Inflammatory macrophage (primary cell): ENCODE measurements at regions not wholly inside any gene's neighbourhood (a gene's known extent, or its start where the extent isn't known, plus 50 kb on each side); places are given as distances from the start of the nearest gene placed in this dataset.
"Not testable (repeated sequence)": the region's sequence is repeated elsewhere in the genome, so short reads cannot be mapped to it uniquely, and the experiment has no call there.

Experiments used
- DNase-seq, 2 donors: peaks; one replicate each; pipeline ENCODE4 v3.0.0-alpha.2; 2020 to 2022

DNA sequence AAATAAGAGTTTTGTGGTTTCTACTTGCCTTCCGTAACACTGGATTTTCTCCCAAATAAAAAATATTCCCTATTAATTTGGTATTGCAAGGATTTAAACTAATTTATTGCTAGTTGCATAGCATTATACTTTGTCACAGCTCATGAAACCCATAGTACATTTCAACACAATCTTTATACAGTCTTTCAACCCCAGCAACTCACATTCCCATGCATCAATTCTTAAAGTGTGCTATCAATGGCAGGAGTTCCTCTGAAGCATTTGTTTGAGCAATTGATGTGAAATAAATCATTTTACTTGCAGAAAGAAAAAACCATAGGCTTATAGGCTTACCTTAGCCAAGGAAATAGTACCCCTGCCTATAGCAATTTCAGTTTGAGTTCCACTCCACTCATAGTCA lies 251.9 kb downstream of the PAPSS1 start:
- no peak for DNase-seq

DNA sequence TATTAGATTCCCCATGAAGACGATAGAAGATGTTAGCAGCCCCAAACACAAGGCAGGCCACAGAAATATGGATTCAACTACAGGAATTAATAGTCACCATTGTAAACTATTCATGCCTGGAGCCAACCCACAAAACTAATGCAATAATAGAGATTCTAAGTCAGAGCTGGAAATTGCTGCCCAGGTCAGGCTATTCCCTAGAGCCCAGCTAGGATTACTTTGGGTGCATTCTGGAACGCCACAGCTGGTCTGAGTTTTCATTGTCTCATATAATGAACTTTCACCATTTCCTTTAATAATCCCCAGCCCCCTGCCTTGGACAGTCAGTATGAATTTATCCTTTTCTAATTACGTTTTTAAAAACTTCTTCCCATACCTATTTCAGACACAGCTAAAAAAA lies 252.6 kb downstream of the PAPSS1 start:
- DNase-seq, result no peak

DNA sequence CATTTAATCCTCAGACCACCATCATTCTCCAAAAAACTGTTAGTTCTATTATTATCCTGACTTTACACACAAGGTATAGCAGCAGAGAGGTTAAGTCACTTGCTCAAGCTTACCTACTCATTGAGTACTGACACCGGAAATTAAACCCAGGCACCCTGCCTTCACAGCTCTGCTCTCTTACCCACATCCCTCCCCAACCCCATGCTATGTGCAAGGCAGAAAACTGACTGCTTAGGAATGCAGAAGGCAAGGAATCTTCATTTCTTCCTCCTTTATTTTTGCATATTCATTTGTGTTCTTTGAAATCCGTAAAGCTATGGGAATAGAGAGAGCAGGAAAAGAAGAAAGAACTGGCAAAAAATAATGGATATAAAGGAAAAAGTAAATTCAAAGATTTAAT lies 261.8 kb downstream of the PAPSS1 start:
- DNase-seq, result no peak

DNA sequence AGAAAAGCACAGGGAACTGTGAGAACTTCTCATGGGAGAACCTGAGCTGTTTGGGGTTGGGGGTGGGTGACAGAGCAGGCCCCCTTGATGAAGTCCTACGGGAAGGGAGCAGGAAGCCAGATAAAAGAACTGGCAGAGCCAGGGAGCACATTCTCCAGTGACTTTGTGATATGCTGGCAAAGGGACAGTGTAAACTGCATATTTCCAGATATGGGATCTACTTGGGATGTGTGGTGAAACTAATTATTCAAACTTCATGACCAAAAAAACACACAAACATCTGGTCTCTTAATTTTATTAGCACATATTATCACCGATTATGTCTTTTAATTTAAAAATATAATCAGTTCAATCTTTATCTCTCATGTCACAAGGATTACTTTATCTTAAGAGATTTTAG lies 266.0 kb downstream of the PAPSS1 start:
- DNase-seq, result no peak

DNA sequence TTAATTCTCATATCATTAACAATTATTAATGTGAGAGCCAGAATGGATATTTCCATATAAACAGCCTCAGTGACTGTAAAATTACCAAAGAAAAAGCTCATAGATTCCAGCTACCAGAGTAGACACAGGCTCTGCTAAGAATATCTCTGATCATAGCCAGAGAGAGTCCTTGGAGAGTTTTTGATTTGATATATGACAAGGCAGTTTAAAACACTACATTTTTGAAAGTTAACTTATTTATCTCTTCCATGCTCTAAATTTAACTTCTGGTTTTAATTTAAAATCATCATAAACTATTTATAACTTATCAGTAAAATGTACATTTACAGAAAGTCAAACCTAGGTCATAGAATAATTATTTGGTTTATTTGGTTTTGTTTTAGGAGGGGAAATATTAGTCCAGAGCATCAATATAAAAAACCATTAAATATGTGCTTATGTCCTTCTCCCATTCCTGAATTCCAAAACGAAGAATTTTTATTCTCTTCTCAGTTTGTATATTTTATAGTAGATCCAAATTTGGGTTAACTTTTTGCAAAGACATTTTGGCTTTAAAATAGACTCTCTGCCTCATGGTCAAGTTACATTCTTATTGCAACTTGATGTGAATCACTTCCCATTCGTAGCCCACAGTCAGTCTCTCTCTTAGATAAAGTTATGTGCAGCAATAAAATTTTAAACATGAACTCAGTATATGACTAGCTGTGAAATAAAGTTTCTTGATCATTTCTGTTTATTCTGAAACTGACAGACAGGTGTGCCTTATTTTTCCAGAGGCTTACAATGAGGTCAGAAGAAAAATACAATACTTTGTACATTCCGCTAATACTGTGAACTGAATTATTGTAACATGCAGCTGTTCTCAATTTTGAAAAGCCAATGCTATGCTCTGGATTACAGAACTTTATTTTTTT lies 267.1 kb downstream of the PAPSS1 start:
- DNase-seq, result no peak

DNA sequence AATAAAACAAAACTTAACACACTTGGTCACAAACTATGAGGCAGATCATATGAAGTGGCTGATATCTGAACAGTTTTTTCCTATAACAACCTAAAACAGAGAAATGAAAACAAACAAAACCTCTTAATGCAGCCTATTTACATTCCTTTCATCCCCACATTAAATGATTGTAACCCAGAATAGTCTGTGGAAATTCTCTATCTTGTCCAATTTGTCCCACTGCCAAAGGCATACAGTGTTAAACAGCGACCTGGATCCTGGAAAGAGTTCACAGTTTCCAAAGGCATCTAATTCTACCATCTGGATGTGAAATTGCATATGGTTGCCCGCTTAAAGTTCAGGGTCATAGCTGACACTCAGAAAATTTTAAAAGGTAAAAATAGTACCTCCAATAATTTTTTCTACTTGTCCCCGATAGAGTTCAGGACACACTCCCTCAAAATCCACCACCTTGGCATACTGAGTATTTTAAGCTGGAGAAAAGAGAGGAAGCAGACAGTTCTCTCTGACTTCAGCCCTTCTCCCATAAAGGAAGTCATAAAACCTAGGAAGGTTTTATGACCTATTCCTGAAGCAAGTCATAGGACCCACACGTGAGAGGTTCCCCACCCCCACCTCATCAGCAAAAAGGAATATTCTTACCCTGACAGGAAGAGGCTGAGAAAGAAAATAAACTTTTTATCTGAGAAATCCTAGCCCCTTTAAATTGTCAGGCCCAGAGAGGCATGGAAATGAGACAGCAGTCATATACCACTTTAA lies 270.2 kb downstream of the PAPSS1 start:
- DNase-seq, result no peak

DNA sequence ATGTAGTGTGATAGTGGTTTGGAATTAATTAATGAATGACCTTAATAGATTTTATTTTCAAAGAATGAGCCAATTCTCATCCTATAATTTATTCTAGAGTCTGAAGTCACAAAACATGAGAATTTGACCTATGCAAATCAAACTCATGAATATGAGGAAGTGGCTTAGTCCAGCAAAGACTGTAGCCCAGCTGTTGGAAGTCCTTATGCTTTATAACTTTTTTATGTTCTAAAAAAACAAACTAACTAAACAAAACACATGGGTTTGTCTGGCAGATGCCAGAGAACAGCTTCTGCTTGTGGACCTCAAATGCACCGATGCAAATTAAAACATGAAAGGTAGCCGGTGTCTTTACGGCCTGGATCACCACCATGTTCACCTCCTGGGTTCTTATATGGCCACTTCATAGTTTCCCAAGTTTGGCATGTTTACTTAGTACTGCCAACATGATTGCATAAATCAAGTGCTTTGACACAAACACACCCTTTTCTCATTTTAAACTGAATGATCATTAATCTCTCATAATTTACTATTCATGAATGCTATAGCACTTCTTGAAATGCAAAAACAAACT lies 277.4 kb downstream of the PAPSS1 start:
- no peak for DNase-seq

DNA sequence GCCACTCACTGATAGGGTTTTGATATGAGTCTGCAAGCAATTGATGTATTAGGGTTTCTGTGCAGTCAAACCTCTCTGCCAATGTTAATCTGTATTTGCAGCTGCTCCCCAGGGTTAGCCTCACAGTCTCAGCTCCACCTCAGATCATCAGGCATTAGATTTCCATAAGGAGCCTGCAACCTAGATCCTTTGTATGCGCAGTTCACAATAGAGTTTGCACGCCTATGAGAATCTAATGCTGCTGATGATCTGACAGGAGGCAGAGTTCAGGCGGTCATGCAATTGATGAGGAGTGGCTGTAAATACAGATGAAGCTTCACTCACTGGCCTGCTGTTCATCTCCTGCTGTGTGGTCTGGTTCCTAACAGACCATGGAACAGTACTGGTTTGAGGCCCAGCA lies 280.6 kb downstream of the PAPSS1 start:
- DNase-seq, result no peak

DNA sequence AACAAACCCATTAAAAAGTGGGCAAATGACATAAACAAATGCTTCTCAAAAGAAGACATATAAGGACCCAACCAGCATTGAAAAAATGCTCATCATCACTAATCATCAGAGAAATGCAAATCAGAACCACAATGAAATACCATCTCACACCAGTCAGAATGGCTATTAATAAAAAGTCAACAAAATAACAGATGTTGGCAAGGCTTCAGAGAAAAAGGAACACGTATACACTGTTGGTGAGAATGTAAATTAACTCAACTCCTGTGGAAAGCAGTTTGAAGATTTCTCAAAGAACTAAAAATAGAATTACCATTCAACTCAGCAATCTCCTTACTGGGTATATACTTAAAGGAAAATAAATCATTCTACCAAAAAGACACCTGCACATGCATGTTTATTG lies 283.6 kb downstream of the PAPSS1 start:
- DNase-seq, result not testable (repeated sequence)

DNA sequence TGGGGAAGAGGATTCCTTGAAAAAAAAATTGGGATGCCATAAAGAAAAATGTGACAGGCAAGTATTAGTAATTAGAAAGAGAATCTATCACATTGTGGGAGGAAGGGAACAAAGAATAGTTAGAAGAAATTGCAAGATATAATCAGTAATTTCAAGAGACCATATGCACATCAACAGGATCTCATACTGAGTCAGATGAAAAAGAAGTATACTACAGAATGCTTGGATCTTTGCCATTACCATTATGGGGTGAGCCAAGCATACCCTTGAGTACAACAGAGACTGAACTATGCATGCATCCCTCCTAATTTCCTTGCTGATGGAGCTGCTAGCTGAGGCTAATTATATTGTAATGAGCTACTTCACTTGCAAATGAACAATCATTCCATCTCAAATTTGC lies 287.6 kb downstream of the PAPSS1 start:
- DNase-seq, result no peak

DNA sequence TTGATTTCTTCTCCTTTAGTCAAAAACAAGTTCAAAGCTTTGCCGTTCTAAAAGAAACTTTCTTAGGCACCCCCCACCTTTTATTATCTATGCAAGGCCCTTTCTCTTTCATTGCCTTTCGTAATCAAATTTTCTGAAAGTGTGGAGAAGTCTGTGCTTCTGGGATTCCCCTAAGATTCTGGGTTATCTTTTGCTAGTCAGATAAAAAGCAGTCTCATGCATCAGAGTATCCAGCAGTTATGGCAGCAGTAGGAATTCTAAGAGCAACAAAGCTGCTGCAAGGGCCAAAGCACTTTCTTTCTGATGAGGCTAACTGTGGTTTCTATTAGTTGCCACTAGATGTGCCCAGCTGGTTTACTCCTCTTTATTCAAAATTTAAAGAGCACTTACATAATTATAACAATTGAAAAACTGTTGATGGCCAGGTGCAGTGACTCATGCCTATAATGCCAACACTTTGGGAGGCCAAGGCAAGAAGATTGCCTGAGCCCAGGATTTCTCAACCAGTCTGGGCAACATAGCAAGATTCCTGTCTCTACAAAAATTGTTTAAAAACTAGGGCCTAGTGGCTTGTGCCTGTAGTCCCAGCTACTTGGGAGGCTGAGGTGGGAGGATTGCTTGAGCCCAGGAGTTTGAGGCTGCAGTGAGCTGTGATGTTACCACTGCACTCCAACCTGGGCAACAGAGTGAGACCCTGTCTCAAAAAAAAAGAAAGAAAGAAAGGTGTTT lies 296.2 kb downstream of the PAPSS1 start:
- DNase-seq, result no peak

DNA sequence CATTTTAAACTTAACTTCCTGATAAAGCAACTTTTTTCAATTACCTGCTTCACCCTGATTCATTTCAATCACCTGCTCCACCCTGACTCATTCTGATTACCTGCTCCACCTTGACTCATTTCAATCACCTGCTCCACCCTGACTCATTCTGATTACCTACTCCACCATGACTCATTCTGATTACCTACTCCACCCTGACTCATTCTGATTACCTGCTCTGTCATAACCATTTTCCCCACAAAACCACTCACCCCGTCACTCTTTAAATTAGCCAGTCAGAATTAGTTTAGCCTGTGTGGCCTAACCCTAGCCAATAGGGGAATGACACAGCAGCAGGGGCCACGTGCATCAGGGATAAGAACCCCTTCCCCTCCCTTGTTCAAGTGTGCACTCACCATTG lies 300.5 kb downstream of the PAPSS1 start:
- DNase-seq, result not testable (repeated sequence)

DNA sequence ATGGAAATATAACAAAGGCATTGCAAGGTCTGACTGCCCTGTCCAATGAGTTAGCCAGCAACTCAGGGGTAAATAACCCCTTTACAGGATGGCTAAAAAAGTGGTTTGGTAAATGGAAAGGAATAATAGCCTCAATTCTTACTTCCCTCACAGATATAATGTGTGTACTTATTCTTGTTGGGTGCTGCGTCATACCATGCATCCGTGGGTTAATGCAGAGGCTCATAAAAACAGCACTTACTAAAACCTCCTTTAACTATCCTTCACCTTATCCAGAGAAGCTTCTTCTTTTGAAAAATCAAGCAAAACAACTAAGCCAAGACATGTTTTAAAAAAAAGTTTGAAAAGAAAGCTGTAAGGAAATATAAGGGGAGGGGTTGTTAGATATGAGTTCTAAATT lies 301.0 kb downstream of the PAPSS1 start:
- no peak for DNase-seq

DNA sequence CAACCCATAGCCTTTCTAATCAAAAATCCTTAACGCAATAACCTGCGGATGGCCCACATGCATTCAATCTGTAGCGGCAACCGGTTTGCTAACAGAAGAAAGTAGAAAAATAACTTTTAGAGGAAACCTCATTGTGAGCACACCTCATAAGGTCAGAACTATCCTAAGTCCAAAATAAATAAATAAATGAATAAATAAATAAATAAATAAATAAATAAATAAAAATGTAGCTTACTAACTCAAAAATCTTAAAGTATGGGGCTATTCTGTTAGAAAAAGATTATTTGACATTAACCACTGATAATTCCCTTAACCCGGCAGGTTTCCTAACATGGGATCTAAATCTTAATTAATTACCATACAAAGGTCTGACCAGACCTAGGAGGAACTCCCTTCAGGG lies 304.5 kb downstream of the PAPSS1 start:
- DNase-seq, result not testable (repeated sequence)

DNA sequence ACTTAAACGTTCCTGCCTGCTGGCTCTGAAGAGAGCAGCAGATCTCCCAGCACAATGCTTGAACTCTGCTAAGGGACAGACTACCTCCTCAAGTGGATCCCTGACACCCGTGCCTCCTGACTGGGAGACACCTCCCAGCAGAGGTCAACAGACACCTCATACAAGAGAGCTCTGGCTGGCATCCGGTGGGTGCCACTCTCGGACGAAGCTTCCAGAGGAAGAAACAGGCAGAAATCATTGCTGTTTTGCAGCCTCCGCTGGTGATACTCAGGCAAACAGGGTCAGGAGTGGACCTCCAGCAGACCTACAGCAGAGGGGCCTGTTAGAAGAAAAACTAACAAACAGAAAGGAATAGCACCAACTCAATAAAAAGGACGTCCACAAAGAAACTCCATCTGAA lies 310.2 kb downstream of the PAPSS1 start:
- not testable (repeated sequence) for DNase-seq

DNA sequence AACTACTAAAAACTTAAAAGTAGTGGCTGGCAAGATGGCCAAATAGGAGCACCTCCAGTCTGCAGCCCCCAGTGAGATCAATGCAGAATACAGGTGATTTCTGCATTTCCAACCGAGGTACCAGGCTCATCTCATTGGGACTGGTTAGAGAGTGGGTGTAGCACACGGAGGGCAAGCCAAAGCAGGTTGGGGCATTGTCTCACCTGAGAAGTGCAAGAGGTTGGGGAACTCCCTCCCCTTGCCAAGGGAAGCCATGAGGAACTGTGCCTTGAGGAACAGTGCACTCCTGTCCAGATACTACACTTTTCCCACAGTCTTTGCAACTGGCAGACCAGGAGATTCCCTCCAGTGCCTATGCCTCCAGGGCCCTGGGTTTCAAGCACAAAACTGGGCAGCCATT lies 311.1 kb downstream of the PAPSS1 start:
- DNase-seq, result no peak

DNA sequence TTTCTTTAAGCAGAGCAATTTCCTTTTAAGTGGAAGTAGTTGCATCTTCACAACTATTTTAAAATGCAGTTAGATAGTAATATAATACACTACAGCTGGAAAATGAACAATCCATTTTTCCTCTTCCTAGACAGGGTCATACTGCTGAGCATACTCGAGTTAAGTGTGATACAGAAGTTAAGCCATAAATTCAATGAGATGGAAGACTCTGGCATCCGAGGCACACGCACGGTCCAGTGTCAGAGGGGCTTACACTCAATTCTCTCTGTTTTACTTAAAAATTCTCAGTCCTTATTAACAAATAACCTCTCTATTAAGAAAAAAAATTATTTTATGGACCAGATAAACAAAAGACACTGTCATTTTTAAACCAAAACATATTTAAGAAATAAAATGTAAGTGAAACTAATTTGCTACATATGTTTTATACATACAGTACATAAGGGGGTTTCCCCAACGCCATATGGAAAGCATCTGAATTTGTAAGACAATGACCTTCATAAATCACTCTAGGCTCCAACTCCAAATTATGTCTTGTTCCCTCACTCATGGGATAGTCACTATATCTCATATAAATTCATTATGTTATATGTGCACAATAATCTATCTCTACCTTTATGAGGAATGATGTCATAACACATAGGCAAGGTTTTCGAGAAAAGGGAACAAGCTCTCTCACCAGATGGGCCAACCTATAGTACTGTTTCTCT lies 315.3 kb downstream of the PAPSS1 start:
- no peak for DNase-seq

DNA sequence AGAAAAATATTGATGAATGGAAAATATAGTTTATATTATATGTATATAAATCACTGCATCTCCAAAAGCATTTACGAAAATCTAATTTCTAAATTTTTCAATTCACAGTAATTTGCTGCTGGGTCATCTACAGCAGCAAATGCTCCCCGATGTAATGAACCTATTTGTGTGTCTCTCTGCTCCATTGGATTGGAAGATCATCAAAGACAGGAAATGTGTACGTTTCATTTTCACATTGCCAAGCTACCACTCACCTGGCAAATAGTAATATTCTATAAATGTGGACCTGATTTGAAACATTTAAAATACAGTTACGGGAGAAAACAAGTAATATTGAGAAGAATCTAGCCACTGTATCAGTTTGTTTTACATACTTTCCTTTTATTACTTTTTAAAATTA lies 317.7 kb downstream of the PAPSS1 start:
- no peak for DNase-seq

DNA sequence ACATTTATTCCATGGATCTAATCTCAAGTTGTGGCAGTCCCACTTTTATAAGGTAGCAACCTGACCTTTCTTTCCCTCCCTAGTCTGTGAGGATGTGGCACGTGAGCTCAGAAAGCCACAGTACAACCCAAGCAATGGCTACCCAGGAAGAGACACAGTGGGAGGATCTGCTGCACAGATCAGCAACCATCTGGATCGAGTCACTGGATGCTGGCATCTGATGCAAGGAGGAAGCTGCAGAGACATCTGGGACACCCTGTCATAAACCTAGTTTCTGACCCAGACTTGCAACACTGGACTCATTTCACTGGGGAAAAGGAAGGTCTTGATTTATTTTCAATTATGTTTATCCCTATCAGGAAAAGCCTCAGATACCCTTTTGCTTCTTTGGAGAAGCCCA lies 327.1 kb downstream of the PAPSS1 start:
- no peak for DNase-seq

DNA sequence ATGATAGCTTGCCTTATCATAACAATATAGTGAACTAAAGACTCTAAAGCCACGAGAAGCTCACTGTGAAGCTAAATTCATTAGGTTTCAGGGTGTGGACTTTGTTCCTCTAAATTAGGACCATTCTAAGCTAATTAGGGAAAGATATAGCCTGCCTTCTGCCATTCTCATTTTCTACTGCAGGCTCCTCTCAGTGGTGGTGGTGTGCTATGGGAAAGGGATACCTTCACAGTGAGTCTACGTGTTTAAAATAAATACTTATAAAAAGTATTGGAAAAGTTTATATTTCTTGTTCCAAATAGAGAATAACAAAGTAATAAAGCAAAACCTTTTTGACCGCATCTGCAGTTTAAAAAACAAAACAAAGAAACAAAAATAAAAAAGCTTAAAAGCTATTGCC lies 327.7 kb downstream of the PAPSS1 start:
- no peak for DNase-seq

DNA sequence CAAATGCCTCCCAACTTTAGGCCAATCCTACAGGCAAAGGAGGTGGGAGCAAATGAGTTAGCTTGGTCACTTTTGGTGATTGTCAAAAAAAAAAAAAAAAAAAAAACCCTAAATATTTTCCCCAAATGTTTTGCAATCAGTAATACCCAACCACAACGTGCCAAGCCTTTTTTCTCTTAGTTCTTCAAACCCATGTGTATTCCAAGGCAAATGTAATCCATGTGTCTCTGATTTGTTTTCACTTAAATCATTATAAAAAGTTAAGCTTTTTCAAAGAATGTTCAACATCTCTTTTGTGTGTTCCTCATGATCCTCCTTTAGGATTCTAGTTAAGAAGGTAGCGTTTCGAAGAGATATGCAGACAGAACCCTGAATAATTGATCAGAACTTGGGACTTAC lies 328.4 kb downstream of the PAPSS1 start:
- DNase-seq, result no peak

DNA sequence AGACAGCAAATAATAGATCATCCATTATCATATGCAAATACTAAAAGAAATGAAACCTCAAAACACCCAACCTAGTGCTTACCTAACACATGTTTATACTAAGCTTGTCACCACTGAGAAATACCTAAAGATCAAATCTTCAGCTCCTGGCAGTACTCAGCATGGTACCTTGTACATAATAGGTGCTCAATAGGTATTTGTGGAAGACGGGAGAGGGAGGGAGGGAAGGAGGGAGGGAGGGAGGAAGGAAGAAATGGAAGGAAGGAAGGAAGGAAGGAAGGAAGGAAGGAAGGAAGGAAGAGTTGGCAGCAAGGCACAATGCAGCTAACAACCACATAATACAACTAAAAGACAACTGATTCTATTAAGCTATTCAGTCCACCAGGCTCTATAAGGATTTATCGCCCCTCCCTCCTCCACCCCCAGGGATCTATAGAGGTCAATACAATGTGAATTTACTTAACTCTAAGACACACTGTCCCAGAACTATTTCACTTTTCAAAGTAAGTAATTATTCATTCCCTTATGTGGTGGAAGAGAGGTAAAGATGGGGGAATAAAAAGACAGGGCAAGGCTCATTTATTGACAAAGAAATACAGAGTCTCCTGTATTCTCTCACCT lies 328.9 kb downstream of the PAPSS1 start:
- DNase-seq, result no peak
